Peyer's patch (tissue), 4 donors: ENCODE measurements at regions not wholly inside any gene's neighbourhood (a gene's known extent, or its start where the extent isn't known, plus 50 kb on each side); places are given as distances from the start of the nearest gene placed in this dataset.

Source experiments
- DNase-seq, 3 donors: peaks; one replicate each; pipeline ENCODE4 v3.0.0-alpha.2; 2017 to 2019
- H3K27ac ChIP-seq, 4 donors: fragments of 200-600 bp; sonication (generic); one replicate each; pipeline ENCODE4 v1.5.1; 2016 to 2019
- H3K27me3 ChIP-seq, 2 donors: fragments of 200-600 bp; sonication (generic); one replicate each; pipeline ENCODE4 v1.5.1; 2019
- H3K36me3 ChIP-seq, 3 donors: fragments of 200-600 bp; sonication (generic); one replicate each; pipeline ENCODE4 v1.5.1; 2016 to 2019
- H3K4me1 ChIP-seq, 4 donors: fragments of 200-600 bp; sonication (generic); one replicate each; pipeline ENCODE4 v1.5.1; 2016 to 2019
- H3K4me3 ChIP-seq, 4 donors: fragments of 200-600 bp; sonication (generic); 1 replicate in 3 of 4; 2 replicates in 1 of 4; pipeline ENCODE4 v1.5.1; 2016 to 2019; ENCODE audit warnings: mild to moderate bottlenecking in 1 of 4
- H3K9me3 ChIP-seq, 4 donors: fragments of 200-600 bp; sonication (generic); one replicate each; pipeline ENCODE4 v1.5.1; 2016 to 2019; ENCODE audit warnings: mild to moderate bottlenecking in 1 of 4
- POLR2A ChIP-seq, 2 donors: fragments of 450-650 bp; IDR thresholded peaks; one replicate each; pipeline ENCODE4 v1.5.1; 2017; ENCODE audit warnings: antibody characterized with exemption in 2 of 2, mild to moderate bottlenecking in 2 of 2, moderate library complexity in 2 of 2
- TF ChIP-seq, protein P1 (sequence below), 6 experiments: fragments of 450-650 bp in 4 of 6; fragments of 200-600 bp in 2 of 6; sonication (generic) in 1 of 6; IDR thresholded peaks; one replicate each; pipeline ENCODE4 v1.5.1; 2017 to 2019; ENCODE audit warnings: antibody characterized with exemption in 6 of 6, mild to moderate bottlenecking in 3 of 6, moderate library complexity in 1 of 6

GRCh38 chr9:73855206-73855605 is 641.9 kb upstream of the RORB start:
- no peaks in the 10 kb centered on the region for H3K4me1 ChIP-seq
- no peaks in the 10 kb centered on the region for H3K36me3 ChIP-seq
- H3K27me3 ChIP-seq, result no peaks in the 10 kb centered on the region
- H3K9me3 ChIP-seq, result no peaks in the 10 kb centered on the region
- DNase-seq, result no peak
- no peak for TF ChIP-seq POLR2A (IDR thresholded peaks at IDR 0.05)
- TF ChIP-seq, protein P1, sequence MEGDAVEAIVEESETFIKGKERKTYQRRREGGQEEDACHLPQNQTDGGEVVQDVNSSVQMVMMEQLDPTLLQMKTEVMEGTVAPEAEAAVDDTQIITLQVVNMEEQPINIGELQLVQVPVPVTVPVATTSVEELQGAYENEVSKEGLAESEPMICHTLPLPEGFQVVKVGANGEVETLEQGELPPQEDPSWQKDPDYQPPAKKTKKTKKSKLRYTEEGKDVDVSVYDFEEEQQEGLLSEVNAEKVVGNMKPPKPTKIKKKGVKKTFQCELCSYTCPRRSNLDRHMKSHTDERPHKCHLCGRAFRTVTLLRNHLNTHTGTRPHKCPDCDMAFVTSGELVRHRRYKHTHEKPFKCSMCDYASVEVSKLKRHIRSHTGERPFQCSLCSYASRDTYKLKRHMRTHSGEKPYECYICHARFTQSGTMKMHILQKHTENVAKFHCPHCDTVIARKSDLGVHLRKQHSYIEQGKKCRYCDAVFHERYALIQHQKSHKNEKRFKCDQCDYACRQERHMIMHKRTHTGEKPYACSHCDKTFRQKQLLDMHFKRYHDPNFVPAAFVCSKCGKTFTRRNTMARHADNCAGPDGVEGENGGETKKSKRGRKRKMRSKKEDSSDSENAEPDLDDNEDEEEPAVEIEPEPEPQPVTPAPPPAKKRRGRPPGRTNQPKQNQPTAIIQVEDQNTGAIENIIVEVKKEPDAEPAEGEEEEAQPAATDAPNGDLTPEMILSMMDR (IDR thresholded peaks at IDR 0.05), result no peak
- no peak overlapping the region for H3K4me3 ChIP-seq
- no peak overlapping the region for H3K27ac ChIP-seq

DNA sequence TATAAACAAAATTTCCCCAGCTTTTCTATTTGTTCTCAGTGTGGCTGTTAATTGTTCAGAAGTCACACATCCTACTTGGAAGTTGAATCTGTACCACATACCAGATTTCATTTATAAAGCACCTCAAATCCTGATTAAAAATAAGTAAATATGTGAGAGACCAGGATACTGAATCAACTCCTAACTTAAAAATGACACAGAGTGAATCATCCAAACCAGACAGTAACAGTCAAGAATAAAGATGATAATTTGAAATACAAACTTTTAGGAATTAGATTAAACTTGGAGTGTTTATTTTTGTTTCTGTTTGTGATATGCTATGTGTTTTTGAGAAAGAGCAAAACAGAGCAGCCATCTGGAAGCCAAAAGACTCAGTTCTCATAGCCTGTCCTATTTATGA is 633.2 kb upstream of the RORB start:
- H3K4me3 ChIP-seq, result no peak overlapping the region
- no peak for TF ChIP-seq POLR2A (IDR thresholded peaks at IDR 0.05)
- TF ChIP-seq, protein P1 (IDR thresholded peaks at IDR 0.05), result no peak
- no peak for DNase-seq

DNA sequence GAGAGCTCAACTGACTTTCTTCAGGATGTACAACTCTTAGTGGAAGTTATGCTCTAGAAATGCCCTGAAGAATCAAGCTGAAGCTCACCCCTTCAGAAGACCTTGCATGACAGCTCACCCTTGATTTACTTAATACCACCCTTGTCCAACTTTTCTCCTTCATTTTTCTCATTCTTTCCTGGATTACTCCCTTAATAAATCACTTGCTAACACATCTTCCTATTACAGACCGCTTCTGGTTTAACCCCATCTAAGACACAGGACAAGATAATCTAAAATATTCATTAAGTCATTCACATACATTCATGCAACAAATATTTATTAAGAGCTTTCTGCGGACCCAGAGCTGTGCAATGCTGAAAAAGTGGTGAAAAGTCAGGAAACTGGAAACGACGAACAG is 630.7 kb upstream of the RORB start:
- Histone ChIP-seq H3K27ac (no peak overlapping the region), H3K27me3 (no peaks in the 10 kb centered on the region), H3K4me1 (no peaks in the 10 kb centered on the region), H3K9me3 (no peaks in the 10 kb centered on the region), H3K4me3 (no peak overlapping the region), H3K36me3 (no peaks in the 10 kb centered on the region)
- DNase-seq, result no peak
- TF ChIP-seq, protein P1 (IDR thresholded peaks at IDR 0.05), result no peak
- no peak for TF ChIP-seq POLR2A (IDR thresholded peaks at IDR 0.05)

More for the DNA sequence above, 633.2 kb upstream of the RORB start:
- no peaks in the 10 kb centered on the region for H3K4me1 ChIP-seq
- H3K9me3 ChIP-seq, result no peaks in the 10 kb centered on the region
- no peaks in the 10 kb centered on the region for H3K36me3 ChIP-seq
- no peak overlapping the region for H3K27ac ChIP-seq
- H3K27me3 ChIP-seq, result no peaks in the 10 kb centered on the region

DNA sequence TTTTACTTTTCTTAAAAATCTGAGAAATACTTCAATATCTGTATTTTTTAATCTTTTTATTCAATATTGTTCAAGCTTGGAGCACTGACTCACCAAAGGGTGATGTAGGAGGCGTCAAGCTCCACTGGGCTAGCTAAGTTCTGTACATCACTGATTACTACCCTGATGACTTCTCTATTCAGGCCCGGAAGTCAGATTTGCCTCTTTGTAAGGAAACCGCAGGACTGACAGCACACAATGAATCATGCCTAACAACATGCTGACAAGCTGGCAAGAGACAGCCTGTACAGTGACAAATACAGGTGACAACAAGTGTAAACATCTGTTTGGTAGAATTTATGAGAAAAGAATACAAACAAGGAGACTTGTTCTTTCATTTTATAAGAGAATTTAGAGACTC is 627.9 kb upstream of the RORB start:
- no peak overlapping the region for H3K4me3 ChIP-seq
- no peak overlapping the region for H3K27ac ChIP-seq
- TF ChIP-seq, protein P1 (IDR thresholded peaks at IDR 0.05), result no peak
- TF ChIP-seq POLR2A (IDR thresholded peaks at IDR 0.05), result no peak
- H3K9me3 ChIP-seq, result no peaks in the 10 kb centered on the region
- no peaks in the 10 kb centered on the region for H3K36me3 ChIP-seq
- H3K4me1 ChIP-seq, result no peaks in the 10 kb centered on the region
- no peaks in the 10 kb centered on the region for H3K27me3 ChIP-seq
- DNase-seq, result peak in 1 of 3 donors; percentile 47

- TF ChIP-seq, protein P1 (IDR thresholded peaks at IDR 0.05), result no peak
- no peak for TF ChIP-seq POLR2A (IDR thresholded peaks at IDR 0.05)
- H3K4me3 ChIP-seq, result no peak overlapping the region
- H3K27me3 ChIP-seq, result no peaks in the 10 kb centered on the region
- H3K9me3 ChIP-seq, result no peaks in the 10 kb centered on the region
- H3K4me1 ChIP-seq, result no peaks in the 10 kb centered on the region
- H3K36me3 ChIP-seq, result no peaks in the 10 kb centered on the region
- H3K27ac ChIP-seq, result no peak overlapping the region
- DNase-seq, result no peak
Observed at GRCh38 chr9:73871636-73872035, 625.5 kb upstream of the RORB start.

GRCh38 chr9:73872701-73873100 is 624.4 kb upstream of the RORB start:
- no peaks in the 10 kb centered on the region for H3K4me1 ChIP-seq
- no peak overlapping the region for H3K27ac ChIP-seq
- DNase-seq, result no peak
- no peak overlapping the region for H3K4me3 ChIP-seq
- H3K27me3 ChIP-seq, result no peaks in the 10 kb centered on the region
- TF ChIP-seq, protein P1 (IDR thresholded peaks at IDR 0.05), result no peak
- TF ChIP-seq POLR2A (IDR thresholded peaks at IDR 0.05), result no peak
- no peaks in the 10 kb centered on the region for H3K36me3 ChIP-seq
- H3K9me3 ChIP-seq, result no peaks in the 10 kb centered on the region
